Breast epithelium (tissue), 4 donors: ENCODE measurements at regions not wholly inside any gene's neighbourhood (a gene's known extent, or its start where the extent isn't known, plus 50 kb on each side); places are given as distances from the start of the nearest gene placed in this dataset.

ENCODE experiments used
- DNase-seq, 2 donors: peaks; one replicate each; pipeline ENCODE4 v3.0.0-alpha.2; 2019; ENCODE audit warnings: low spot score in 2 of 2
- H3K27ac ChIP-seq, 2 donors: fragments of 200-600 bp; sonication (generic) in 1 of 2; one replicate each; pipeline ENCODE4 v1.5.1; 2016 to 2019; ENCODE audit warnings: mild to moderate bottlenecking in 1 of 2
- H3K27me3 ChIP-seq, 2 donors: fragments of 200-600 bp; sonication (generic) in 1 of 2; one replicate each; pipeline versions ENCODE4 v1.5.1 to v1.6.0; 2017 to 2019; ENCODE audit warnings: control low read depth in 1 of 2, mild to moderate bottlenecking in 1 of 2
- H3K36me3 ChIP-seq: fragments of 200-600 bp; one replicate; pipeline ENCODE4 v1.5.1; 2019
- H3K4me1 ChIP-seq, 2 donors: fragments of 200-600 bp; sonication (generic); one replicate each; pipeline ENCODE4 v1.5.1; 2016 to 2019; ENCODE audit warnings: control low read depth in 1 of 2
- H3K4me3 ChIP-seq, 3 donors: fragments of 200-600 bp; sonication (generic); 1 replicate in 2 of 3; 2 replicates in 1 of 3; pipeline ENCODE4 v1.5.1; 2016 to 2019; ENCODE audit warnings: mild to moderate bottlenecking in 3 of 3, moderate library complexity in 2 of 3
- H3K9me3 ChIP-seq, 2 donors: fragments of 200-600 bp; sonication (generic) in 1 of 2; one replicate each; pipeline ENCODE4 v1.5.1; 2016 to 2019; ENCODE audit warnings: control low read depth in 1 of 2
- POLR2A ChIP-seq: fragments of 450-650 bp; IDR thresholded peaks from one replicate; pipeline ENCODE4 v1.6.1; 2016; ENCODE audit warnings: antibody characterized with exemption, mild to moderate bottlenecking, moderate library complexity
- POLR2AphosphoS5 ChIP-seq, 3 donors: sonication (generic); formaldehyde crosslinking; IDR thresholded peaks; one replicate each; pipeline ENCODE4 v1.6.1; 2017; ENCODE audit warnings: antibody characterized with exemption in 3 of 3
- intact Hi-C: fragments of 100-400 bp; cut with DNase I; formaldehyde crosslinking; loops from one replicate; pipeline ENCODE4 v1.15.1; 2023; ENCODE audit warnings: low total_unique reads
- TF ChIP-seq, protein P1 (sequence below), 3 donors: fragments of 450-650 bp; IDR thresholded peaks; one replicate each; pipeline ENCODE4 v1.5.1; 2016 to 2017; ENCODE audit warnings: antibody characterized with exemption in 3 of 3, mild to moderate bottlenecking in 3 of 3, moderate library complexity in 3 of 3

DNA sequence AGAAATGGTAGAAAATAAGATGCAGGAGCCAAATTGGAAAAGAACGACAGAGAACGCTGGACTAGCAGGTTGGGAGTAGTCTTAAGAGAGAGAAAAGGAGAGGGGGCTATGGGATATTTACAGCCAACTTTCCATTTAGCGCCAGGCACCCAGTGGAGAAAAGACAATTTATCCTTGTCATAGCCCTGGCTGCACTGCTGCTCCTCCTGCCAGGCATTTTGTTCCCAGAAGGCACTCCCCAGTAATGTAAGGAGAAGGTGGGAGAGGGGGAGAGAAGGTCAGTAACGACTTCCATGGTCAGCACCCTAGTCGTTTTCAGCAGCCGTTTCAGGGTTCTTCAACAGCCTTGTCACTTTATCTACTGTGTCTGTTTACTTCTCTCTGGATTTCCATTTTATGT, 159.0 kb downstream of the TRMT11 start:
- no peaks in the 10 kb centered on the region for H3K36me3 ChIP-seq
- H3K9me3 ChIP-seq, result no peaks in the 10 kb centered on the region
- DNase-seq, result no peak
- H3K27ac ChIP-seq, result no peak overlapping the region
- H3K4me1 ChIP-seq, result no peaks in the 10 kb centered on the region
- intact Hi-C loops, result no loop called here
- H3K4me3 ChIP-seq, result no peak overlapping the region
- no peak for TF ChIP-seq POLR2A
- H3K27me3 ChIP-seq, result no peaks in the 10 kb centered on the region

DNA sequence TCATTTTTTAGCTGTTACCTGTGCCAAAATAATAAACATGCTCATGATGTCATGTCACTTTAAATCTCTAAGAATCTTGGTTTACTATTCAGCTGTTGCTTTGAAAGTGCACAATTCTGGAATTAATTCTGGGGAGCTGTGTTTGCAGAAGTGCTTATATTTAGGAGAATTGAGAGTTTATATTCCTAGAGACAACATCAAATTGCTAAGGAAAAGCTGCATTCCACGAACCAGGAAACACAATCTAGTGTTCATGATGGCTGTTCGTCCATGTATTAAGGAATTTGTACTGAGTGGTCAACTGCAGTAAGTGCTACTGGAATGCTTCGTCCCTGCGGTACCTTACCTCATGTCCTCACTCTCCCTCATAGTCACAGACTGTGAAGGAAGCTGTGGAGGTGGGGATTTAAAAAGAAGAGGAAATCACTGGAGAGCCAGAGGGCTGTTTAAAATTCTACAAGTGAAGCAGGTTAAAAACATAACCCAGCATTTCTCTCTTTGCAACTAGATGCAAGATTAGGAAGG, 161.0 kb downstream of the TRMT11 start:
- no peak for DNase-seq
- TF ChIP-seq POLR2AphosphoS5 (IDR thresholded peaks at IDR 0.05), result no peak
- TF ChIP-seq POLR2A, result no peak
- TF ChIP-seq, protein P1, sequence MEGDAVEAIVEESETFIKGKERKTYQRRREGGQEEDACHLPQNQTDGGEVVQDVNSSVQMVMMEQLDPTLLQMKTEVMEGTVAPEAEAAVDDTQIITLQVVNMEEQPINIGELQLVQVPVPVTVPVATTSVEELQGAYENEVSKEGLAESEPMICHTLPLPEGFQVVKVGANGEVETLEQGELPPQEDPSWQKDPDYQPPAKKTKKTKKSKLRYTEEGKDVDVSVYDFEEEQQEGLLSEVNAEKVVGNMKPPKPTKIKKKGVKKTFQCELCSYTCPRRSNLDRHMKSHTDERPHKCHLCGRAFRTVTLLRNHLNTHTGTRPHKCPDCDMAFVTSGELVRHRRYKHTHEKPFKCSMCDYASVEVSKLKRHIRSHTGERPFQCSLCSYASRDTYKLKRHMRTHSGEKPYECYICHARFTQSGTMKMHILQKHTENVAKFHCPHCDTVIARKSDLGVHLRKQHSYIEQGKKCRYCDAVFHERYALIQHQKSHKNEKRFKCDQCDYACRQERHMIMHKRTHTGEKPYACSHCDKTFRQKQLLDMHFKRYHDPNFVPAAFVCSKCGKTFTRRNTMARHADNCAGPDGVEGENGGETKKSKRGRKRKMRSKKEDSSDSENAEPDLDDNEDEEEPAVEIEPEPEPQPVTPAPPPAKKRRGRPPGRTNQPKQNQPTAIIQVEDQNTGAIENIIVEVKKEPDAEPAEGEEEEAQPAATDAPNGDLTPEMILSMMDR (IDR thresholded peaks at IDR 0.05), result no peak
- no peaks in the 10 kb centered on the region for H3K9me3 ChIP-seq
- H3K4me1 ChIP-seq, result no peaks in the 10 kb centered on the region
- H3K27me3 ChIP-seq, result no peaks in the 10 kb centered on the region
- intact Hi-C loops, result no loop called here
- H3K27ac ChIP-seq, result no peak overlapping the region
- no peaks in the 10 kb centered on the region for H3K36me3 ChIP-seq
- H3K4me3 ChIP-seq, result no peak overlapping the region

DNA sequence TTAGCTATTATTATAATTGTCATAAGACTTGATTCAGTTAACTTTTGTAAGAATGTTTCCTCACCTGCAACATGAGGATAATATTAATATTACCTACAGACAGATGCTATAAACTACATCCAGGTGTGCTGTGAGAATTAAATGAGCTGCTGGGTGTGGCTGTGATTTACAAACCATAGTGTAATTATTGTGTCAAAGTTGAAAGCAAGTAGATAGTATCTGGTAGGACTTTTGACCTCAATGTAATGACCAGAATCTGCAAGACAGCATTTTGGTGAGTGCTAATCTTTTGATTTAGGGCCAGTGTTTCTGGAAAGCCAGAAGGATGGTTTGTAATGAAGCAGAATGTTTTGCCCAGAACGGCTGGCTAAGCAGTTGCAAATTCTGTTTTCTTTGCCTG, 162.5 kb downstream of the TRMT11 start:
- Histone ChIP-seq H3K36me3 (no peaks in the 10 kb centered on the region), H3K4me1 (no peaks in the 10 kb centered on the region), H3K27ac (no peak overlapping the region), H3K27me3 (no peaks in the 10 kb centered on the region), H3K9me3 (no peaks in the 10 kb centered on the region), H3K4me3 (no peak overlapping the region)
- intact Hi-C loops, result no loop called here
- TF ChIP-seq POLR2AphosphoS5 (IDR thresholded peaks at IDR 0.05) (no peak), POLR2A (no peak)
- TF ChIP-seq, protein P1 (IDR thresholded peaks at IDR 0.05), result no peak
- no peak for DNase-seq

DNA sequence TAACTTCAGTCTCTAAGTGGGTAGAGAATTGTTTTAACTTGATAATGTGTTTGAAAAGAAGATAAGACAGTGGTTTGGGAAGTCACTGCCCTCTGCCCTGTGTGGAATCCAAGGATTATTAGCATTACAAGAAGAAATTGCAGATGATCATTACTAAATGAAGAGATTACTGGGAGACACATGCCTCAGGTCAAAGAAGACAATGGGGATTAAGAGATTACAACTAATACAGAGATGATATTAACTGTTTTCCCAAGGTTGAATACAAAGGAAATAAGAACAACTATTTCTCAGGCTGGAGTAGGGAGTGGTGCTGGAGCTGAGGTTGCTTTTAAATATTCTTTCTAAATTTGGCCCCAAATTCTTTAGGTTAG, 166.0 kb downstream of the TRMT11 start:
- H3K27ac ChIP-seq, result no peak overlapping the region
- no peak overlapping the region for H3K4me3 ChIP-seq
- H3K27me3 ChIP-seq, result no peaks in the 10 kb centered on the region
- TF ChIP-seq, protein P1 (IDR thresholded peaks at IDR 0.05), result no peak
- TF ChIP-seq POLR2A (no peak), POLR2AphosphoS5 (IDR thresholded peaks at IDR 0.05) (no peak)
- intact Hi-C loops, result no loop called here
- no peak for DNase-seq
- no peaks in the 10 kb centered on the region for H3K9me3 ChIP-seq
- H3K36me3 ChIP-seq, result no peaks in the 10 kb centered on the region
- no peaks in the 10 kb centered on the region for H3K4me1 ChIP-seq

DNA sequence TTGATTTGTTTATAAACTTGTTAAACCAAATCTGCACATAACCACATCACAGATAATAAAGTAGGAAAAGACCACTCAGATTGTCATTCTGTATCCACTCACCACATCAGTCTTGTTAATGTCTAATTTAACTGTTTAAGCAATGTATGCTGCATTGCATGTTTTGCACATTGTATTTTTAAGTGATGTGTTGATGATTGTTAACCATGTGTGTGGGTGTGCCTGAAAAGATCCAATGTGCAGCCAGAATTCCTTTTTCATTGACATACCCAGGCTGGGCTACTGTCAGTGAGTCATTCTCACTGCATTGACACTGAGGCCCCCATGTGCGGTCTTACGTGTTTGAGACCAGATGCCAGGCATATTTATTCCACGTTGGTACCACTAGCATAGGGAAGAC, 167.3 kb downstream of the TRMT11 start:
- no peaks in the 10 kb centered on the region for H3K9me3 ChIP-seq
- H3K4me3 ChIP-seq, result no peak overlapping the region
- no peaks in the 10 kb centered on the region for H3K36me3 ChIP-seq
- intact Hi-C loops, result no loop called here
- no peaks in the 10 kb centered on the region for H3K27me3 ChIP-seq
- no peak for TF ChIP-seq POLR2AphosphoS5 (IDR thresholded peaks at IDR 0.05)
- TF ChIP-seq POLR2A, result no peak
- TF ChIP-seq, protein P1 (IDR thresholded peaks at IDR 0.05), result no peak
- H3K4me1 ChIP-seq, result no peaks in the 10 kb centered on the region
- H3K27ac ChIP-seq, result no peak overlapping the region
- no peak for DNase-seq

DNA sequence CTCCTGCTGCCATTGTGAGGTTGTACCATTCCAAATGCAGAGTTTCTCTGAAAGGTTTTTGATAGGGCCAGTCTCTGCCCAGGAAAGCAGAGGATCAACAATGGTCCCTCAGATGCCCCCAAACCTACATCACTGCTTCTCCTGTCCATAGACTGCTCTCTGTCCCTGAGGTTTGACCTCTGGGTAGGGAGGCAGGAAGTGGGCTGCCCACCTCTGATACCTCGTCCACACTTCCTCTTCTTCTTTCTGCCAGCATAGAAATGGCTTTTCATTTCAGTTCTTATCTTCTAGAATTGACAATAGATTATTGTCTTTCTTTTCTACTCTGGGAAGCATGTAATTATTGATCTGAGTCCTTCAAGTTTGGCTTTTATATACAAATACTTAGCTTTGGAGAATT, 170.6 kb downstream of the TRMT11 start:
- no peak for DNase-seq
- Histone ChIP-seq H3K36me3 (no peaks in the 10 kb centered on the region), H3K4me3 (no peak overlapping the region), H3K9me3 (no peaks in the 10 kb centered on the region), H3K27ac (no peak overlapping the region), H3K27me3 (no peaks in the 10 kb centered on the region), H3K4me1 (no peaks in the 10 kb centered on the region)
- TF ChIP-seq POLR2A (no peak), POLR2AphosphoS5 (IDR thresholded peaks at IDR 0.05) (no peak)
- TF ChIP-seq, protein P1 (IDR thresholded peaks at IDR 0.05), result no peak
- intact Hi-C loops, result no loop called here
